Neural crest cell (in vitro differentiated cells): ENCODE measurements at regions not wholly inside any gene's neighbourhood (a gene's known extent, or its start where the extent isn't known, plus 50 kb on each side); places are given as distances from the start of the nearest gene placed in this dataset.

ENCODE experiments used
- DNase-seq: peaks from one replicate; pipeline ENCODE4 v3.0.0; 2021; ENCODE audit warnings: low read depth, mixed read lengths, low spot score
- H3K27ac Mint-ChIP-seq: one replicate; pipeline ENCODE4 v1.8.0; 2021; ENCODE audit warnings: mild to moderate bottlenecking, mixed read lengths; ENCODE audit not compliant: unreplicated experiment
- H3K27me3 Mint-ChIP-seq: 2 replicates; pipeline ENCODE4 v1.8.0; 2021; ENCODE audit warnings: low read depth, mild to moderate bottlenecking, mixed read lengths
- H3K36me3 Mint-ChIP-seq: 2 replicates; pipeline ENCODE4 v1.8.0; 2021; ENCODE audit warnings: low read depth, mild to moderate bottlenecking, mixed read lengths
- H3K4me1 Mint-ChIP-seq: 2 replicates; pipeline ENCODE4 v1.8.0; 2021; ENCODE audit warnings: mixed read lengths
- H3K4me3 Mint-ChIP-seq: one replicate; pipeline ENCODE4 v1.8.0; 2021; ENCODE audit warnings: mild to moderate bottlenecking, mixed read lengths
- H3K9me3 Mint-ChIP-seq: 2 replicates; pipeline ENCODE4 v1.8.0; 2021; ENCODE audit warnings: mixed read lengths
- CTCF ChIP-seq: fragments of 200-600 bp; sonication (generic); conservative IDR thresholded peaks from 2 replicates; pipeline ENCODE4 v1.5.0; 2021; ENCODE audit warnings: antibody characterized with exemption, mild to moderate bottlenecking

GRCh38 chr5:166063261-166063660 is 2228.2 kb upstream of the WWC1 start:
- Mint-ChIP-seq H3K36me3 (no peaks in the 10 kb centered on the region), H3K27ac (no peak overlapping the region), H3K4me1 (no peaks in the 10 kb centered on the region), H3K27me3 (no peaks in the 10 kb centered on the region), H3K4me3 (no peak overlapping the region), H3K9me3 (no peaks in the 10 kb centered on the region)
- no peak for TF ChIP-seq CTCF
- no peak for DNase-seq

- no peaks in the 10 kb centered on the region for H3K9me3 Mint-ChIP-seq
- no peak for TF ChIP-seq CTCF
- no peak overlapping the region for H3K4me3 Mint-ChIP-seq
- no peak for DNase-seq
- no peaks in the 10 kb centered on the region for H3K36me3 Mint-ChIP-seq
- H3K27ac Mint-ChIP-seq = no peak overlapping the region
- H3K27me3 Mint-ChIP-seq = no peaks in the 10 kb centered on the region
- peaks cover 15% of the 10 kb centered on the region for H3K4me1 Mint-ChIP-seq
Measured at GRCh38 chr5:166068547-166069335, 2222.7 kb upstream of the WWC1 start.

- H3K4me1 Mint-ChIP-seq = peaks cover 31% of the 10 kb centered on the region
- TF ChIP-seq CTCF = no peak
- no peaks in the 10 kb centered on the region for H3K27me3 Mint-ChIP-seq
- H3K36me3 Mint-ChIP-seq = no peaks in the 10 kb centered on the region
- H3K4me3 Mint-ChIP-seq = no peak overlapping the region
- DNase-seq = no peak
- H3K27ac Mint-ChIP-seq = no peak overlapping the region
- H3K9me3 Mint-ChIP-seq = no peaks in the 10 kb centered on the region
Measured at GRCh38 chr5:166073901-166074581, 2217.4 kb upstream of the WWC1 start.

GRCh38 chr5:166074582-166075481 is 2216.6 kb upstream of the WWC1 start:
- no peak for DNase-seq
- Mint-ChIP-seq H3K27me3 (no peaks in the 10 kb centered on the region), H3K4me1 (peaks cover 31% of the 10 kb centered on the region), H3K27ac (peak overlapping the region; percentile 83), H3K9me3 (no peaks in the 10 kb centered on the region), H3K36me3 (no peaks in the 10 kb centered on the region), H3K4me3 (no peak overlapping the region)
- TF ChIP-seq CTCF = no peak

GRCh38 chr5:166083183-166083959 is 2208.1 kb upstream of the WWC1 start:
- Mint-ChIP-seq H3K4me3 (no peak overlapping the region), H3K27ac (no peak overlapping the region), H3K36me3 (no peaks in the 10 kb centered on the region), H3K4me1 (peaks cover 25% of the 10 kb centered on the region), H3K27me3 (no peaks in the 10 kb centered on the region), H3K9me3 (no peaks in the 10 kb centered on the region)
- no peak for TF ChIP-seq CTCF
- DNase-seq = no peak
